Suprapubic skin (tissue), 3 donors: ENCODE measurements at regions not wholly inside any gene's neighbourhood (a gene's known extent, or its start where the extent isn't known, plus 50 kb on each side); places are given as distances from the start of the nearest gene placed in this dataset.

ENCODE experiments used
- CTCF ChIP-seq, 2 donors: fragments of 200-600 bp in 1 of 2; fragments of 450-650 bp in 1 of 2; sonication (generic) in 1 of 2; IDR thresholded peaks; one replicate each; pipeline ENCODE4 v1.5.1; 2016 to 2019; ENCODE audit warnings: antibody characterized with exemption in 2 of 2, mild to moderate bottlenecking in 1 of 2, moderate library complexity in 1 of 2
- POLR2A ChIP-seq, 2 donors: fragments of 450-650 bp; IDR thresholded peaks; one replicate each; pipeline ENCODE4 v1.6.1; 2017; ENCODE audit warnings: antibody characterized with exemption in 2 of 2, mild to moderate bottlenecking in 2 of 2, moderate library complexity in 2 of 2

GRCh38 chr3:176120507-176120906 is 1076.8 kb downstream of the TBL1XR1 start:
- TF ChIP-seq CTCF (IDR thresholded peaks at IDR 0.05) (no peak), POLR2A (IDR thresholded peaks at IDR 0.05) (no peak)
